Neural progenitor cell (in vitro differentiated cells): ENCODE measurements at regions not wholly inside any gene's neighbourhood (a gene's known extent, or its start where the extent isn't known, plus 50 kb on each side); places are given as distances from the start of the nearest gene placed in this dataset.

Experiments
- DNase-seq: peaks from one replicate; pipeline ENCODE4 v3.0.0-alpha.2; 2016; ENCODE audit warnings: low spot score
- H2AFZ ChIP-seq: fragments of 200-600 bp; sonication (generic); replicated peaks from 2 replicates; pipeline ENCODE4 v1.6.1; 2016; ENCODE audit warnings: antibody characterized with exemption
- H3F3A ChIP-seq: fragments of 200-600 bp; sonication (generic); 2 replicates; pipeline ENCODE4 v1.6.1; 2016; ENCODE audit warnings: antibody characterized with exemption, low read depth
- H3K27ac ChIP-seq: fragments of 200-600 bp; sonication (generic); 2 replicates; pipeline ENCODE4 v1.5.1; 2016; ENCODE audit warnings: mild to moderate bottlenecking
- H3K27me3 ChIP-seq: fragments of 200-600 bp; sonication (generic); 2 replicates; pipeline ENCODE4 v1.6.1; 2016; ENCODE audit warnings: mild to moderate bottlenecking, moderate library complexity
- H3K36me3 ChIP-seq: fragments of 200-600 bp; sonication (generic); 2 replicates; pipeline ENCODE4 v1.5.1; 2016
- H3K4me1 ChIP-seq: fragments of 200-600 bp; sonication (generic); 2 replicates; pipeline ENCODE4 v1.6.1; 2016; ENCODE audit warnings: mixed run types
- H3K4me2 ChIP-seq: fragments of 200-600 bp; sonication (generic); 2 replicates; pipeline ENCODE4 v1.6.1; 2016
- H3K4me3 ChIP-seq: fragments of 200-600 bp; sonication (generic); 2 replicates; pipeline ENCODE4 v1.5.1; 2016
- H3K79me2 ChIP-seq: fragments of 200-600 bp; sonication (generic); 2 replicates; pipeline ENCODE4 v1.6.1; 2016; ENCODE audit warnings: low read depth
- H3K9ac ChIP-seq: fragments of 200-600 bp; sonication (generic); 2 replicates; pipeline ENCODE4 v1.6.1; 2016
- H3K9me3 ChIP-seq: fragments of 200-600 bp; sonication (generic); 2 replicates; pipeline ENCODE4 v1.5.1; 2016; ENCODE audit warnings: low read depth
- H4K20me1 ChIP-seq: fragments of 200-600 bp; sonication (generic); 2 replicates; pipeline ENCODE4 v1.6.1; 2016; ENCODE audit warnings: low read depth
- H3K27ac Mint-ChIP-seq: 3 replicates; pipeline ENCODE4 v1.8.0; 2021; ENCODE audit warnings: mixed read lengths
- H3K27me3 Mint-ChIP-seq: 2 replicates; pipeline ENCODE4 v1.8.0; 2022; ENCODE audit warnings: low read depth, mild to moderate bottlenecking, inconsistent platforms, moderate library complexity, mixed read lengths; ENCODE audit not compliant: insufficient read depth
- H3K36me3 Mint-ChIP-seq: 3 replicates; pipeline ENCODE4 v1.8.0; 2021; ENCODE audit warnings: mixed read lengths
- H3K4me1 Mint-ChIP-seq: 3 replicates; pipeline ENCODE4 v1.8.0; 2021; ENCODE audit warnings: mixed read lengths
- H3K4me3 Mint-ChIP-seq: 3 replicates; pipeline ENCODE4 v1.8.0; 2021; ENCODE audit warnings: mild to moderate bottlenecking, moderate library complexity, mixed read lengths
- H3K9me3 Mint-ChIP-seq: 3 replicates; pipeline ENCODE4 v1.8.0; 2020; ENCODE audit warnings: mixed read lengths
- EZH2 ChIP-seq: fragments of 200-600 bp; sonication (generic); IDR thresholded peaks from 2 replicates; pipeline ENCODE4 v1.6.1; 2017; ENCODE audit warnings: antibody characterized with exemption, mild to moderate bottlenecking, moderate library complexity
- EZH2phosphoT487 ChIP-seq: fragments of 200-600 bp; sonication (generic); IDR thresholded peaks from 2 replicates; pipeline ENCODE4 v1.6.1; 2017; ENCODE audit warnings: antibody characterized with exemption
- TF ChIP-seq, protein P1 (sequence below): fragments of 200-600 bp; sonication (generic); IDR thresholded peaks from 2 replicates; pipeline ENCODE4 v1.5.1; 2017; ENCODE audit warnings: antibody characterized with exemption, mild to moderate bottlenecking

DNA sequence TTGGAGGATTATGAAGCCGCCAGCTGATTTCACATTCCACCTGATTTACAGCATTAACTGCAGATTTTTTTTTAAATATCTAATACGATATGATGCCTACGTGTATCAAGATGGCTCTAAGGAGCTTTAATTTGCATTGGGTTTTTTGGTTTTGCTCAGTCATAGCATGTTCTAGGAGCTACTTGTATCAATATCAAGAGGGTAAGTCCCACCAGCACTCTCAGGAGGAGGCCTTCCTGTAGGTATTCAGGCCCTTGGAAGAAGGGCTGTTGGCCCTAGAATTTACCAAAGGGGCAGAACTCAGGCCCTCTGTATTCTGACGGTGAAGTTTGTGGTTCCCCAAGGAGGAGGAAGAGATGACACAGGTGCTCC is 97.2 kb upstream of the IPO5 start:
- Histone ChIP-seq H3K4me3 (no peak overlapping the region), H3K4me1 (peaks cover 10% of the 10 kb centered on the region), H3K27ac (no peak overlapping the region), H2AFZ (no peak overlapping the region), H3F3A (peaks cover 6% of the 10 kb centered on the region), H3K9me3 (no peaks in the 10 kb centered on the region), H3K9ac (no peak overlapping the region), H3K27me3 (no peaks in the 10 kb centered on the region), H3K36me3 (no peaks in the 10 kb centered on the region), H4K20me1 (no peaks in the 10 kb centered on the region), H3K79me2 (no peaks in the 10 kb centered on the region), H3K4me2 (peak overlapping the region; percentile 49)
- no peak overlapping the region for H3K27ac Mint-ChIP-seq
- TF ChIP-seq EZH2phosphoT487 (no peak), EZH2 (no peak)
- TF ChIP-seq, protein P1, sequence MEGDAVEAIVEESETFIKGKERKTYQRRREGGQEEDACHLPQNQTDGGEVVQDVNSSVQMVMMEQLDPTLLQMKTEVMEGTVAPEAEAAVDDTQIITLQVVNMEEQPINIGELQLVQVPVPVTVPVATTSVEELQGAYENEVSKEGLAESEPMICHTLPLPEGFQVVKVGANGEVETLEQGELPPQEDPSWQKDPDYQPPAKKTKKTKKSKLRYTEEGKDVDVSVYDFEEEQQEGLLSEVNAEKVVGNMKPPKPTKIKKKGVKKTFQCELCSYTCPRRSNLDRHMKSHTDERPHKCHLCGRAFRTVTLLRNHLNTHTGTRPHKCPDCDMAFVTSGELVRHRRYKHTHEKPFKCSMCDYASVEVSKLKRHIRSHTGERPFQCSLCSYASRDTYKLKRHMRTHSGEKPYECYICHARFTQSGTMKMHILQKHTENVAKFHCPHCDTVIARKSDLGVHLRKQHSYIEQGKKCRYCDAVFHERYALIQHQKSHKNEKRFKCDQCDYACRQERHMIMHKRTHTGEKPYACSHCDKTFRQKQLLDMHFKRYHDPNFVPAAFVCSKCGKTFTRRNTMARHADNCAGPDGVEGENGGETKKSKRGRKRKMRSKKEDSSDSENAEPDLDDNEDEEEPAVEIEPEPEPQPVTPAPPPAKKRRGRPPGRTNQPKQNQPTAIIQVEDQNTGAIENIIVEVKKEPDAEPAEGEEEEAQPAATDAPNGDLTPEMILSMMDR, result no peak
- peaks cover 13% of the 10 kb centered on the region for H3K27me3 Mint-ChIP-seq
- DNase-seq, result no peak
- H3K9me3 Mint-ChIP-seq, result no peaks in the 10 kb centered on the region
- peaks cover 9% of the 10 kb centered on the region for H3K4me1 Mint-ChIP-seq
- no peaks in the 10 kb centered on the region for H3K36me3 Mint-ChIP-seq
- H3K4me3 Mint-ChIP-seq, result no peak overlapping the region

DNA sequence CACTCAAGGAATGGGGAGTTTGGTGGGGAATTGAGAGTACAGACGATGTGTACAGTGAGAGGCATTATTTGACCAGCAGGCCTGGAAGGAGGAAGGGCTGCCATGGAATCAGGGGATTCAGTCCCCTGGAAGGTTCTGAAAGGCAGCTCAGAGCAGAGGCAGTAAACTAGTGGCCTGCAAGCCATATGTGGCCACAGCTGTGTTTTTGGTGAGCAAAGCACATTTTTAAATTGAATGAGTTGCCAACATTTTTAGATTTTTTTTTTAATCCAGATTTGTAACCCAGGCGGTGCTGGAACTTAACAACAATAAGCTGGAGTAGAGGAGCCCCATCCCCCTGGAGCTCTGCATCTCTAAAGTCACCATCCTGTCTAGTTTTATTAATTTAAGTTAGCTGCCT is 95.3 kb upstream of the IPO5 start:
- Histone ChIP-seq H4K20me1 (no peaks in the 10 kb centered on the region), H3K36me3 (no peaks in the 10 kb centered on the region), H3K27me3 (no peaks in the 10 kb centered on the region), H3K9me3 (no peaks in the 10 kb centered on the region), H2AFZ (no peak overlapping the region), H3K27ac (no peak overlapping the region), H3K4me3 (no peak overlapping the region), H3K4me1 (peaks cover 10% of the 10 kb centered on the region), H3F3A (peaks cover 6% of the 10 kb centered on the region), H3K79me2 (no peaks in the 10 kb centered on the region), H3K9ac (no peak overlapping the region), H3K4me2 (no peak overlapping the region)
- peaks cover 2% of the 10 kb centered on the region for H3K36me3 Mint-ChIP-seq
- peaks cover 13% of the 10 kb centered on the region for H3K27me3 Mint-ChIP-seq
- TF ChIP-seq EZH2 (no peak), EZH2phosphoT487 (no peak)
- TF ChIP-seq, protein P1, result no peak
- no peak overlapping the region for H3K4me3 Mint-ChIP-seq
- no peak for DNase-seq
- H3K9me3 Mint-ChIP-seq, result peaks cover 6% of the 10 kb centered on the region
- H3K27ac Mint-ChIP-seq, result no peak overlapping the region
- H3K4me1 Mint-ChIP-seq, result peaks cover 9% of the 10 kb centered on the region

- no peaks in the 10 kb centered on the region for H3K4me1 Mint-ChIP-seq
- no peaks in the 10 kb centered on the region for H3K36me3 ChIP-seq
- H3K9me3 Mint-ChIP-seq, result peaks cover 31% of the 10 kb centered on the region
- H3K36me3 Mint-ChIP-seq, result peaks cover 2% of the 10 kb centered on the region
- no peaks in the 10 kb centered on the region for H3K79me2 ChIP-seq
- no peak for DNase-seq
- H3F3A ChIP-seq, result no peaks in the 10 kb centered on the region
- no peaks in the 10 kb centered on the region for H3K4me1 ChIP-seq
- H4K20me1 ChIP-seq, result no peaks in the 10 kb centered on the region
- no peak overlapping the region for H3K4me3 ChIP-seq
- H3K4me2 ChIP-seq, result no peak overlapping the region
- no peaks in the 10 kb centered on the region for H3K9me3 ChIP-seq
- H3K27ac Mint-ChIP-seq, result no peak overlapping the region
- no peak overlapping the region for H3K4me3 Mint-ChIP-seq
- no peak overlapping the region for H3K27ac ChIP-seq
- no peak overlapping the region for H2AFZ ChIP-seq
- no peak overlapping the region for H3K9ac ChIP-seq
- TF ChIP-seq, protein P1, result no peak
- TF ChIP-seq EZH2, result no peak
- TF ChIP-seq EZH2phosphoT487, result no peak
- H3K27me3 Mint-ChIP-seq, result peaks cover 6% of the 10 kb centered on the region
- no peaks in the 10 kb centered on the region for H3K27me3 ChIP-seq
These were observed 87.1 kb upstream of the IPO5 start for GRCh38 chr13:97866346-97866745.

GRCh38 chr13:97866751-97867150 is 86.7 kb upstream of the IPO5 start:
- Histone ChIP-seq H3K4me2 (no peak overlapping the region), H3K4me3 (no peak overlapping the region), H3K36me3 (no peaks in the 10 kb centered on the region), H3K4me1 (no peaks in the 10 kb centered on the region), H4K20me1 (no peaks in the 10 kb centered on the region), H3K79me2 (no peaks in the 10 kb centered on the region), H3K9me3 (no peaks in the 10 kb centered on the region), H2AFZ (no peak overlapping the region), H3F3A (no peaks in the 10 kb centered on the region), H3K27ac (no peak overlapping the region), H3K27me3 (no peaks in the 10 kb centered on the region), H3K9ac (no peak overlapping the region)
- no peak for DNase-seq
- TF ChIP-seq, protein P1, result no peak
- TF ChIP-seq EZH2 (no peak), EZH2phosphoT487 (no peak)
- H3K27me3 Mint-ChIP-seq, result peaks cover 6% of the 10 kb centered on the region
- H3K4me3 Mint-ChIP-seq, result no peak overlapping the region
- H3K4me1 Mint-ChIP-seq, result no peaks in the 10 kb centered on the region
- peaks cover 31% of the 10 kb centered on the region for H3K9me3 Mint-ChIP-seq
- H3K36me3 Mint-ChIP-seq, result peaks cover 2% of the 10 kb centered on the region
- H3K27ac Mint-ChIP-seq, result no peak overlapping the region
